Retinal pigment epithelial cell (primary cell): ENCODE measurements at regions not wholly inside any gene's neighbourhood (a gene's known extent, or its start where the extent isn't known, plus 50 kb on each side); places are given as distances from the start of the nearest gene placed in this dataset.

Experiments
- DNase-seq: peaks from one replicate; pipeline ENCODE4 v3.0.0-alpha.2; 2010; ENCODE audit warnings: low read depth
- H3K4me3 ChIP-seq: 2 replicates; pipeline ENCODE4 v1.5.1; 2011; ENCODE audit warnings: mild to moderate bottlenecking, low read length, control low read depth, moderate library complexity
- TF ChIP-seq, protein P1 (sequence below): conservative IDR thresholded peaks from 2 replicates; pipeline ENCODE4 v1.5.1; 2011; ENCODE audit warnings: low read depth, low read length, control low read depth, inconsistent platforms

- DNase-seq, result no peak
- no peak overlapping the region for H3K4me3 ChIP-seq
- TF ChIP-seq, protein P1, sequence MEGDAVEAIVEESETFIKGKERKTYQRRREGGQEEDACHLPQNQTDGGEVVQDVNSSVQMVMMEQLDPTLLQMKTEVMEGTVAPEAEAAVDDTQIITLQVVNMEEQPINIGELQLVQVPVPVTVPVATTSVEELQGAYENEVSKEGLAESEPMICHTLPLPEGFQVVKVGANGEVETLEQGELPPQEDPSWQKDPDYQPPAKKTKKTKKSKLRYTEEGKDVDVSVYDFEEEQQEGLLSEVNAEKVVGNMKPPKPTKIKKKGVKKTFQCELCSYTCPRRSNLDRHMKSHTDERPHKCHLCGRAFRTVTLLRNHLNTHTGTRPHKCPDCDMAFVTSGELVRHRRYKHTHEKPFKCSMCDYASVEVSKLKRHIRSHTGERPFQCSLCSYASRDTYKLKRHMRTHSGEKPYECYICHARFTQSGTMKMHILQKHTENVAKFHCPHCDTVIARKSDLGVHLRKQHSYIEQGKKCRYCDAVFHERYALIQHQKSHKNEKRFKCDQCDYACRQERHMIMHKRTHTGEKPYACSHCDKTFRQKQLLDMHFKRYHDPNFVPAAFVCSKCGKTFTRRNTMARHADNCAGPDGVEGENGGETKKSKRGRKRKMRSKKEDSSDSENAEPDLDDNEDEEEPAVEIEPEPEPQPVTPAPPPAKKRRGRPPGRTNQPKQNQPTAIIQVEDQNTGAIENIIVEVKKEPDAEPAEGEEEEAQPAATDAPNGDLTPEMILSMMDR, result no peak
Observed at GRCh38 chr1:30196457-30196856, 526.9 kb downstream of the MATN1 start.

DNA sequence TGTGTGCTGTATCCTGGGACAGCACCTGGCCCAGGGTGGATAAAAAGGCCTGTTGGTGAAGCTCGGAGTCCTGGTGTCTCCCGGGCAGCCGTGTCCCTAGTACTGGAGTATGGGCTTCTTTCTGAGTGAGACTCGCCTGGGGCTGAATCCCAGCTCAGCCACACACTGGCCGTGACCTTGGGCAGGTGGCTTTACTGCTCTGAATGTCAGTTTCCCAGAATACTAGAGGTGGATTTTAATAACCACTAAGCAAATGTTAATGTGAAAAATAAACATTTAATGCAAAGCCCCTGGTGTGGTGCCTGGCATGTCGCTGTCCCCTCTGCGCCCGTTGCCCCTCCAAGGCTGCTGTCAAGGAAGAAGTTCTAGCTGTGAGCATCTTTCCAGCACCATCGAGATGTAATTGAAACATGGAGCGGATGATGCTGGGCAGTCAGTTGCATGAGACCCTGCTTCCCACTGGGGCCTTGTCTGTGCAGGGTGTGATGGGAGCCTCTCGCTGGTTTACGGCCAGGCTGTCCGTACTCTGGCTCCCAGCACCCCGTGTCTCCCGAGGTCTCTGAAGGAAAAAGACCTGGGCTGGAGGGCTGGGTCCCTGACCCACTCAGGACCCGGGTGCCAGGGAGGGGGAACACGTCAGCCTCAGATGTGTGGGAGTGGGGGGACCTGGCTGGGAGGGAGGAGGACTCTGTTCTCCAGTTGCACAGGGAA lies 527.8 kb downstream of the MATN1 start:
- TF ChIP-seq, protein P1, result no peak
- H3K4me3 ChIP-seq, result no peak overlapping the region
- DNase-seq, result no peak

DNA sequence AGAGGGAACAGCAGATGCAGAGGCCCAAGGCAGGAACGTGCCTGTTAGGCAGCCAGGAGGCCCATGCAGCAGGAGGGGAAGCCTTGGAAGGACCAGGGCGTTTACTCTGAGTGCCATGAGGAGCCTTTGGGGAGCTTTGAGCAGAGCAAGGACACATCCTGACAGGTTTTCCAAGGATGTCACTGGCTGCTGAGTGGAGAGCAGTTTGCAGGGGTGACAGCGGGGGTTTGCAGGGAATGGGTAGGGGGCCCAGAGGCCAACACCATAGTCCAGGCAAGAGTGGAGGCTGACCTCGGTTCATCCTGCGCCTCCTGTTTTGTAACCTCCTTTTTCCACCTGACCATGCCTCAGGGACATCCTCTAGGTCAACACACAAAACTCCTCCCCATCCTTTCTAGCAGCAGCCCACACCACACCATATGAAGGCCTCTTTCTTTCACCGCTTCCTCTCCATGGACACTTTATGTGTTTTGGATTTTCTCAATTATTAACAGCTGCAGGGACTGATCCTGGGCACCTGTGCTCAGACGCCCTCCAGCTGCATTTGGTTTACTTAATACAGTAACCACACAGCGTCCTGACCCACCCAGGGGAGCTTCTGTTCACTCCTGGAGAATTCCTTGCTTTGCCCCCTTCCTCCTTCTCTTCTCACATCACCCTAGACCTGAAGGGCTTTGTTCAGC lies 528.5 kb downstream of the MATN1 start:
- H3K4me3 ChIP-seq, result no peak overlapping the region
- no peak for DNase-seq
- TF ChIP-seq, protein P1, result no peak

DNA sequence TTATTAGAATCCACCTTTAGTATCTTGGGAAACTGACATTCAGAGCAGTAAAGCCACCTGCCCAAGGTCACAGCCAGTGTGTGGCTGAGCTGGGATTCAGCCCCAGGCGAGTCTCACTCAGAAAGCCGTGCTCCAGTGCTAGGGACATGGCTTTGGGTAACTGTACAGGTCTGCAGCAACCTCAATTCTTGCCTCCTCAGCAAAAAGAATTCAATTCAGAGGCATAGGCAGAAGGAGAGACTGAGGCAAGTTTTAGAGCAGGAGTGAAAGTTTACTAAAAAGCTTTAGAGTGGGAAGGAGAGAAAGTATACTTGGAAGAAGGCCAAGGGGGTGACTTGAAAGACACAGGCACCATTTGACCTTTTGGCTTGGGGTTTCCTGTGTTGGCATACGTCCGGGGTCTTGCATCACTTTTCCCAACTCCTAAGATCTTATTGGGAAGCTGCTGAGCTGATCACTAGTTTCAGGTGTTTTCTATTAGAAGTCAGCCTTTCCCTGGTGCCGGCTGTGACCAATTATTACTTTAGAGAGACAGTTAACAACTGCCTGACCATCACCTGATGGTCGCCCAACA lies 529.3 kb downstream of the MATN1 start:
- TF ChIP-seq, protein P1, result no peak
- DNase-seq, result no peak
- H3K4me3 ChIP-seq, result no peak overlapping the region

DNA sequence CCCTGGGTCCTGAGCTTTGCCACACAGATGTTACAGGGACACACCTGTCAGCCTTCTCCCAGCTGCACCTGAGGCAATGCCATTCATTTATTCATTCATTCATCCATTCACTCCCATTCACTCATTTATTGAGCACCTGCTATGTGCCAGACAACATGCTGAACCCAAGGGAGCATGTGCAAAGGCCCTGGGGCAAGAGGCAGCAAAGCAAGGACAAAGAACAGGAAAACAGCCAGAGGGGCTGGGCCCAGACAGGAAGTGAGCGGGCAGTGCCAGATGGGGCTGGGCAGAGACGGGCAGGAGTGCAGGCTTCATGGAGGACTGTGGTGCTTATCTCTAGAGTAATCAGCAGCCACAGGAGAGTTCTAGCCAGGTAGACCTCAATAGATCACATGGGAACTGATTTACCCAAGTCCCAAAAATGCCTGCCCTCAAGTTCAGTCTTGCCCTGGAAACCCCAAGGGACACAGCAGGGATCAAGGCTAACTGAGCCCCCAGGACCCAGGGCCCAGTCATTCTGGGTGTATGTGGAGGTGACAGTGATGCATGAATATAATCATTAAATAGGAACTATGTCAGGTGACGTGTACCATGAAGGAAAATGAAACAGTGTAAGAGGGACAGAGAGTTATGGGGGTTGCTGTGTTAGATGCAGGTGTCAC lies 530.3 kb downstream of the MATN1 start:
- TF ChIP-seq, protein P1, result no peak
- H3K4me3 ChIP-seq, result no peak overlapping the region
- DNase-seq, result no peak

- no peak overlapping the region for H3K4me3 ChIP-seq
- TF ChIP-seq, protein P1, result no peak
- DNase-seq, result no peak
Observed at GRCh38 chr1:30191154-30191702, 532.2 kb downstream of the MATN1 start.
